Muscle layer of colon (tissue), 2 donors: ENCODE measurements at regions not wholly inside any gene's neighbourhood (a gene's known extent, or its start where the extent isn't known, plus 50 kb on each side); places are given as distances from the start of the nearest gene placed in this dataset.

Experiments used
- H3K27ac ChIP-seq: one replicate; pipeline ENCODE4 v1.7.0; 2013; ENCODE audit warnings: low read depth, mild to moderate bottlenecking, low read length, moderate library complexity
- H3K27me3 ChIP-seq, 2 donors: one replicate each; pipeline ENCODE4 v1.7.0; 2013; ENCODE audit warnings: low read length in 2 of 2, mild to moderate bottlenecking in 2 of 2; ENCODE audit not compliant: insufficient read depth in 2 of 2, control insufficient read depth in 1 of 2
- H3K36me3 ChIP-seq: one replicate; pipeline ENCODE4 v1.7.0; 2013; ENCODE audit warnings: mild to moderate bottlenecking, low read length; ENCODE audit not compliant: insufficient read depth
- H3K4me1 ChIP-seq: one replicate; pipeline ENCODE4 v1.7.0; 2013; ENCODE audit warnings: mild to moderate bottlenecking, low read length; ENCODE audit not compliant: insufficient read depth
- H3K4me3 ChIP-seq, 2 donors: one replicate each; pipeline ENCODE4 v1.7.0; 2013; ENCODE audit warnings: low read length in 2 of 2, low read depth in 1 of 2, mild to moderate bottlenecking in 1 of 2, moderate library complexity in 1 of 2
- H3K9ac ChIP-seq: one replicate; pipeline ENCODE4 v1.7.0; 2013; ENCODE audit warnings: low read length
- H3K9me3 ChIP-seq: one replicate; pipeline ENCODE4 v1.7.0; 2013; ENCODE audit warnings: mild to moderate bottlenecking, low read length
- donor health status: abdominal sarcoma.
- donor health status: Adenocarcinoma of cecum.

GRCh38 chrX:45860450-45860849, 659.8 kb upstream of the DIPK2B start:
- H3K9ac ChIP-seq, result no peak overlapping the region
- H3K4me1 ChIP-seq, result no peaks in the 10 kb centered on the region
- H3K27ac ChIP-seq, result no peak overlapping the region
- H3K4me3 ChIP-seq, result no peak overlapping the region
- H3K9me3 ChIP-seq, result no peaks in the 10 kb centered on the region
- H3K27me3 ChIP-seq, result no peaks in the 10 kb centered on the region
- H3K36me3 ChIP-seq, result no peaks in the 10 kb centered on the region

GRCh38 chrX:45859407-45859806, 658.7 kb upstream of the DIPK2B start:
- Histone ChIP-seq H3K27me3 (no peaks in the 10 kb centered on the region), H3K9me3 (no peaks in the 10 kb centered on the region), H3K4me1 (no peaks in the 10 kb centered on the region), H3K4me3 (no peak overlapping the region), H3K36me3 (no peaks in the 10 kb centered on the region), H3K9ac (no peak overlapping the region), H3K27ac (no peak overlapping the region)

- H3K27ac ChIP-seq, result no peak overlapping the region
- H3K27me3 ChIP-seq, result peaks cover 0 to 15% of the 10 kb centered on the region in 2 donors
- no peaks in the 10 kb centered on the region for H3K36me3 ChIP-seq
- no peaks in the 10 kb centered on the region for H3K4me1 ChIP-seq
- no peaks in the 10 kb centered on the region for H3K9me3 ChIP-seq
- no peak overlapping the region for H3K9ac ChIP-seq
- no peak overlapping the region for H3K4me3 ChIP-seq
Measured at GRCh38 chrX:45852884-45853283, 652.2 kb upstream of the DIPK2B start.

GRCh38 chrX:45851434-45851991, 650.8 kb upstream of the DIPK2B start:
- Histone ChIP-seq H3K4me1 (no peaks in the 10 kb centered on the region), H3K9ac (no peak overlapping the region), H3K9me3 (no peaks in the 10 kb centered on the region), H3K36me3 (no peaks in the 10 kb centered on the region), H3K27me3 (peaks cover 0 to 15% of the 10 kb centered on the region in 2 donors), H3K27ac (no peak overlapping the region), H3K4me3 (peak overlapping the region; percentile 29 to 63)

GRCh38 chrX:45850775-45851433, 650.2 kb upstream of the DIPK2B start:
- Histone ChIP-seq H3K27me3 (peaks cover 0 to 15% of the 10 kb centered on the region in 2 donors), H3K9ac (no peak overlapping the region), H3K4me3 (peak overlapping the region; percentile 29 to 63), H3K4me1 (no peaks in the 10 kb centered on the region), H3K27ac (no peak overlapping the region), H3K36me3 (no peaks in the 10 kb centered on the region), H3K9me3 (no peaks in the 10 kb centered on the region)

- no peak overlapping the region for H3K9ac ChIP-seq
Measured at GRCh38 chrX:45850197-45850774, 649.6 kb upstream of the DIPK2B start.

GRCh38 chrX:45849261-45849862, 648.7 kb upstream of the DIPK2B start:
- H3K4me3 ChIP-seq, result no peak overlapping the region
- H3K9ac ChIP-seq, result no peak overlapping the region

More at GRCh38 chrX:45850197-45850774, 649.6 kb upstream of the DIPK2B start:
- Histone ChIP-seq H3K27me3 (peaks cover 0 to 15% of the 10 kb centered on the region in 2 donors), H3K9me3 (no peaks in the 10 kb centered on the region), H3K4me3 (peak overlapping the region; percentile 16 to 63), H3K27ac (no peak overlapping the region), H3K4me1 (no peaks in the 10 kb centered on the region), H3K36me3 (no peaks in the 10 kb centered on the region)

GRCh38 chrX:45847961-45848360, 647.3 kb upstream of the DIPK2B start:
- H3K4me3 ChIP-seq, result no peak overlapping the region
- no peaks in the 10 kb centered on the region for H3K9me3 ChIP-seq
- H3K4me1 ChIP-seq, result no peaks in the 10 kb centered on the region
- no peak overlapping the region for H3K27ac ChIP-seq
- H3K9ac ChIP-seq, result no peak overlapping the region
- peaks cover 0 to 15% of the 10 kb centered on the region in 2 donors for H3K27me3 ChIP-seq
- no peaks in the 10 kb centered on the region for H3K36me3 ChIP-seq

More at GRCh38 chrX:45849261-45849862, 648.7 kb upstream of the DIPK2B start:
- Histone ChIP-seq H3K27me3 (peaks cover 0 to 15% of the 10 kb centered on the region in 2 donors), H3K9me3 (no peaks in the 10 kb centered on the region), H3K27ac (no peak overlapping the region), H3K36me3 (no peaks in the 10 kb centered on the region), H3K4me1 (no peaks in the 10 kb centered on the region)

GRCh38 chrX:45846328-45846727, 645.7 kb upstream of the DIPK2B start:
- Histone ChIP-seq H3K9me3 (no peaks in the 10 kb centered on the region), H3K36me3 (no peaks in the 10 kb centered on the region), H3K4me3 (no peak overlapping the region), H3K27me3 (peaks cover 0 to 15% of the 10 kb centered on the region in 2 donors), H3K4me1 (no peaks in the 10 kb centered on the region), H3K9ac (no peak overlapping the region), H3K27ac (no peak overlapping the region)

GRCh38 chrX:45845142-45845541, 644.5 kb upstream of the DIPK2B start:
- Histone ChIP-seq H3K9me3 (no peaks in the 10 kb centered on the region), H3K9ac (no peak overlapping the region), H3K4me3 (no peak overlapping the region), H3K4me1 (no peaks in the 10 kb centered on the region), H3K36me3 (no peaks in the 10 kb centered on the region), H3K27me3 (peaks cover 0 to 4% of the 10 kb centered on the region in 2 donors), H3K27ac (no peak overlapping the region)

- Histone ChIP-seq H3K27ac (no peak overlapping the region), H3K27me3 (no peaks in the 10 kb centered on the region)
Measured at GRCh38 chrX:45843518-45843917, 642.8 kb upstream of the DIPK2B start.

More at GRCh38 chrX:45843518-45843917, 642.8 kb upstream of the DIPK2B start:
- H3K9me3 ChIP-seq, result no peaks in the 10 kb centered on the region
- no peaks in the 10 kb centered on the region for H3K4me1 ChIP-seq
- H3K9ac ChIP-seq, result no peak overlapping the region
- no peaks in the 10 kb centered on the region for H3K36me3 ChIP-seq
- H3K4me3 ChIP-seq, result no peak overlapping the region
